ENCODE measurements at regions not wholly inside any gene's neighbourhood (a gene's known extent, or its start where the extent isn't known, plus 50 kb on each side); places are given as distances from the start of the nearest gene placed in this dataset.
A peak's percentile ranks its signal among the peaks of the same experiment; 100 is the strongest.

GRCh38 chr16:51569203-51569931 lies 418.3 kb upstream of the SALL1 start:
- no peak for DNase-seq

- DNase-seq = no peak
Measured at GRCh38 chr16:51567911-51568310, 416.8 kb upstream of the SALL1 start.

GRCh38 chr16:51565184-51565583 lies 414.1 kb upstream of the SALL1 start:
- DNase-seq = no peak

- DNase-seq = no peak
Measured at GRCh38 chr16:51562891-51563290, 411.8 kb upstream of the SALL1 start.

- DNase-seq = no peak
Measured at GRCh38 chr16:51559901-51560300, 408.8 kb upstream of the SALL1 start.

- no peak for DNase-seq
Measured at GRCh38 chr16:51557670-51558069, 406.6 kb upstream of the SALL1 start.

- no peak for DNase-seq
Measured at GRCh38 chr16:51556694-51557340, 405.7 kb upstream of the SALL1 start.

- no peak for DNase-seq
Measured at GRCh38 chr16:51553910-51554309, 402.8 kb upstream of the SALL1 start.

- no peak for DNase-seq
Measured at GRCh38 chr16:51553314-51553713, 402.2 kb upstream of the SALL1 start.

- DNase-seq = no peak
Measured at GRCh38 chr16:51550800-51551347, 399.8 kb upstream of the SALL1 start.

- DNase-seq = no peak
Measured at GRCh38 chr16:51549836-51550235, 398.8 kb upstream of the SALL1 start.

- no peak for DNase-seq
Measured at GRCh38 chr16:51545951-51546350, 394.9 kb upstream of the SALL1 start.

- no peak for DNase-seq
Measured at GRCh38 chr16:51544851-51545467, 393.9 kb upstream of the SALL1 start.

GRCh38 chr16:51543971-51544370 lies 392.9 kb upstream of the SALL1 start:
- DNase-seq = no peak

GRCh38 chr16:51542981-51543815 lies 392.1 kb upstream of the SALL1 start:
- DNase-seq = no peak

GRCh38 chr16:51540259-51540658 lies 389.2 kb upstream of the SALL1 start:
- DNase-seq = no peak

- peak; percentile 0 for DNase-seq
Measured at GRCh38 chr16:51538707-51539498, 387.8 kb upstream of the SALL1 start.

- no peak for DNase-seq
Measured at GRCh38 chr16:51535591-51535990, 384.5 kb upstream of the SALL1 start.

- no peak for DNase-seq
Measured at GRCh38 chr16:51532551-51532950, 381.5 kb upstream of the SALL1 start.

- no peak for DNase-seq
Measured at GRCh38 chr16:51531271-51531670, 380.2 kb upstream of the SALL1 start.

- no peak for DNase-seq
Measured at GRCh38 chr16:51527349-51527748, 376.3 kb upstream of the SALL1 start.

- no peak for DNase-seq
Measured at GRCh38 chr16:51526621-51527020, 375.6 kb upstream of the SALL1 start.
